ENCODE measurements at regions not wholly inside any gene's neighbourhood (a gene's known extent, or its start where the extent isn't known, plus 50 kb on each side); places are given as distances from the start of the nearest gene placed in this dataset.

GRCh38 chr4:174089711-174090110 is 193.8 kb downstream of the FBXO8 start:
- no peak for DNase-seq
- H3K4me3 ChIP-seq = no peak overlapping the region
- no peaks in the 10 kb centered on the region for H3K36me3 ChIP-seq
- H3K27me3 ChIP-seq = no peaks in the 10 kb centered on the region
- H3K4me1 ChIP-seq = no peaks in the 10 kb centered on the region
- 61 to 66% methylated on average over 4 of the region's 4 CpGs for WGBS, 2 donors (ENCODE audit: low coverage in 1 of 2)
- intact Hi-C loops (cut with DNase I; ENCODE audit: low total_unique reads) = no loop called here
- no peak overlapping the region for H3K27ac ChIP-seq
- H3K9me3 ChIP-seq = no peaks in the 10 kb centered on the region
- no peak for TF ChIP-seq POLR2AphosphoS5 (IDR thresholded peaks at IDR 0.05)
- TF ChIP-seq EP300 (IDR thresholded peaks at IDR 0.05; ENCODE audit: low read depth) = no peak
- no peak for TF ChIP-seq CTCF (IDR thresholded peaks at IDR 0.05)
- no peak for TF ChIP-seq POLR2A (IDR thresholded peaks at IDR 0.05)
- in situ Hi-C loops (cut with MboI; ENCODE audit: low pct_ligation_motif_present in 1 of 4, low pct_unique_long_range_greater_than_20kb in 1 of 4, low sequenced_read_pairs in 3 of 4) = no loop called here

- in situ Hi-C loops (cut with MboI; ENCODE audit: low pct_ligation_motif_present in 1 of 4, low pct_unique_long_range_greater_than_20kb in 1 of 4, low sequenced_read_pairs in 3 of 4) = no loop called here
- no peak for DNase-seq
- H3K27ac ChIP-seq = no peak overlapping the region
- H3K4me1 ChIP-seq = no peaks in the 10 kb centered on the region
- no peaks in the 10 kb centered on the region for H3K27me3 ChIP-seq
- no peak for TF ChIP-seq POLR2AphosphoS5 (IDR thresholded peaks at IDR 0.05)
- no peak for TF ChIP-seq CTCF (IDR thresholded peaks at IDR 0.05)
- TF ChIP-seq POLR2A (IDR thresholded peaks at IDR 0.05) = no peak
- TF ChIP-seq EP300 (IDR thresholded peaks at IDR 0.05; ENCODE audit: low read depth) = no peak
- H3K36me3 ChIP-seq = no peaks in the 10 kb centered on the region
- H3K4me3 ChIP-seq = no peak overlapping the region
- intact Hi-C loops (cut with DNase I; ENCODE audit: low total_unique reads) = no loop called here
- H3K9me3 ChIP-seq = no peaks in the 10 kb centered on the region
- WGBS, 2 donors (ENCODE audit: low coverage in 1 of 2) = 65 to 67% methylated on average over 3 of the region's 3 CpGs
Observed at GRCh38 chr4:174088795-174089194, 194.7 kb downstream of the FBXO8 start.

- in situ Hi-C loops (cut with MboI; ENCODE audit: low pct_ligation_motif_present in 1 of 4, low pct_unique_long_range_greater_than_20kb in 1 of 4, low sequenced_read_pairs in 3 of 4) = no loop called here
- no peak for DNase-seq
- Histone ChIP-seq H3K9me3 (no peaks in the 10 kb centered on the region), H3K36me3 (no peaks in the 10 kb centered on the region), H3K27ac (no peak overlapping the region), H3K4me3 (no peak overlapping the region), H3K27me3 (no peaks in the 10 kb centered on the region), H3K4me1 (no peaks in the 10 kb centered on the region)
- TF ChIP-seq CTCF (IDR thresholded peaks at IDR 0.05) = no peak
- TF ChIP-seq EP300 (IDR thresholded peaks at IDR 0.05; ENCODE audit: low read depth) = no peak
- no peak for TF ChIP-seq POLR2A (IDR thresholded peaks at IDR 0.05)
- TF ChIP-seq POLR2AphosphoS5 (IDR thresholded peaks at IDR 0.05) = no peak
- 58 to 59% methylated on average over 14 of the region's 14 CpGs for WGBS, 2 donors (ENCODE audit: low coverage in 1 of 2)
- intact Hi-C loops (cut with DNase I; ENCODE audit: low total_unique reads) = no loop called here
Observed at GRCh38 chr4:174086829-174087799, 196.4 kb downstream of the FBXO8 start.

- H3K4me1 ChIP-seq = no peaks in the 10 kb centered on the region
- H3K36me3 ChIP-seq = no peaks in the 10 kb centered on the region
- H3K9me3 ChIP-seq = no peaks in the 10 kb centered on the region
- TF ChIP-seq POLR2AphosphoS5 (IDR thresholded peaks at IDR 0.05) (no peak), CTCF (IDR thresholded peaks at IDR 0.05) (no peak), POLR2A (IDR thresholded peaks at IDR 0.05) (no peak), EP300 (IDR thresholded peaks at IDR 0.05; ENCODE audit: low read depth) (no peak)
- no peak overlapping the region for H3K27ac ChIP-seq
- in situ Hi-C loops (cut with MboI; ENCODE audit: low pct_ligation_motif_present in 1 of 4, low pct_unique_long_range_greater_than_20kb in 1 of 4, low sequenced_read_pairs in 3 of 4) = no loop called here
- DNase-seq = no peak
- H3K27me3 ChIP-seq = no peaks in the 10 kb centered on the region
- no peak overlapping the region for H3K4me3 ChIP-seq
- intact Hi-C loops (cut with DNase I; ENCODE audit: low total_unique reads) = no loop called here
- 90 to 92% methylated on average over 2 of the region's 2 CpGs for WGBS, 2 donors (ENCODE audit: low coverage in 1 of 2)
Observed at GRCh38 chr4:174084981-174085380, 198.5 kb downstream of the FBXO8 start.

Data from transverse colon (tissue), 4 donors.